ENCODE measurements at regions not wholly inside any gene's neighbourhood (a gene's known extent, or its start where the extent isn't known, plus 50 kb on each side); places are given as distances from the start of the nearest gene placed in this dataset.

GRCh38 chr14:80109055-80109454, 102.2 kb downstream of the DIO2 start:
- Histone ChIP-seq H3K27ac (no peak overlapping the region), H3K9me3 (ENCODE audit: control insufficient read depth, low read length) (no peaks in the 10 kb centered on the region), H3K4me1 (no peaks in the 10 kb centered on the region), H3K27me3 (ENCODE audit: control insufficient read depth, insufficient read depth, low read length) (no peaks in the 10 kb centered on the region), H3K4me3 (ENCODE audit: low read depth, low read length) (no peak overlapping the region), H3K36me3 (ENCODE audit: control insufficient read depth, insufficient read depth, low read length) (no peaks in the 10 kb centered on the region), H2AFZ (no peak overlapping the region), H3K4me2 (ENCODE audit: low read length) (no peak overlapping the region), H3K79me2 (no peaks in the 10 kb centered on the region), H3K9ac (no peak overlapping the region)
- no peak for TF ChIP-seq CTCF (IDR thresholded peaks at IDR 0.05)

GRCh38 chr14:80108430-80108829, 102.9 kb downstream of the DIO2 start:
- Histone ChIP-seq H3K27me3 (ENCODE audit: control insufficient read depth, insufficient read depth, low read length) (no peaks in the 10 kb centered on the region), H3K9me3 (ENCODE audit: control insufficient read depth, low read length) (no peaks in the 10 kb centered on the region), H3K4me2 (ENCODE audit: low read length) (no peak overlapping the region), H3K4me3 (ENCODE audit: low read depth, low read length) (no peak overlapping the region), H3K4me1 (no peaks in the 10 kb centered on the region), H3K9ac (no peak overlapping the region), H3K27ac (no peak overlapping the region), H2AFZ (no peak overlapping the region), H3K79me2 (no peaks in the 10 kb centered on the region), H3K36me3 (ENCODE audit: control insufficient read depth, insufficient read depth, low read length) (no peaks in the 10 kb centered on the region)
- TF ChIP-seq CTCF (IDR thresholded peaks at IDR 0.05) = no peak

- H3K79me2 ChIP-seq = no peaks in the 10 kb centered on the region
- no peaks in the 10 kb centered on the region for H3K27me3 ChIP-seq (ENCODE audit: control insufficient read depth, insufficient read depth, low read length)
- H3K36me3 ChIP-seq (ENCODE audit: control insufficient read depth, insufficient read depth, low read length) = no peaks in the 10 kb centered on the region
- H3K9ac ChIP-seq = no peak overlapping the region
- no peak for TF ChIP-seq CTCF (IDR thresholded peaks at IDR 0.05)
- H3K4me2 ChIP-seq (ENCODE audit: low read length) = no peak overlapping the region
- no peak overlapping the region for H3K27ac ChIP-seq
- no peak overlapping the region for H2AFZ ChIP-seq
- H3K4me3 ChIP-seq (ENCODE audit: low read depth, low read length) = no peak overlapping the region
- no peaks in the 10 kb centered on the region for H3K4me1 ChIP-seq
- no peaks in the 10 kb centered on the region for H3K9me3 ChIP-seq (ENCODE audit: control insufficient read depth, low read length)
These were observed 105.8 kb downstream of the DIO2 start for GRCh38 chr14:80105488-80105994.

GRCh38 chr14:80101835-80102234, 109.5 kb downstream of the DIO2 start:
- Histone ChIP-seq H3K9ac (no peak overlapping the region), H3K9me3 (ENCODE audit: control insufficient read depth, low read length) (no peaks in the 10 kb centered on the region), H3K4me3 (ENCODE audit: low read depth, low read length) (no peak overlapping the region), H3K4me1 (no peaks in the 10 kb centered on the region), H3K27me3 (ENCODE audit: control insufficient read depth, insufficient read depth, low read length) (no peaks in the 10 kb centered on the region), H3K79me2 (no peaks in the 10 kb centered on the region), H3K27ac (no peak overlapping the region), H2AFZ (no peak overlapping the region), H3K4me2 (ENCODE audit: low read length) (no peak overlapping the region), H3K36me3 (ENCODE audit: control insufficient read depth, insufficient read depth, low read length) (no peaks in the 10 kb centered on the region)
- TF ChIP-seq CTCF (IDR thresholded peaks at IDR 0.05) = no peak

GRCh38 chr14:80100681-80101080, 110.6 kb downstream of the DIO2 start:
- no peak overlapping the region for H3K4me2 ChIP-seq (ENCODE audit: low read length)
- H3K27ac ChIP-seq = no peak overlapping the region
- H3K9ac ChIP-seq = no peak overlapping the region
- no peaks in the 10 kb centered on the region for H3K79me2 ChIP-seq
- H3K36me3 ChIP-seq (ENCODE audit: control insufficient read depth, insufficient read depth, low read length) = no peaks in the 10 kb centered on the region
- H3K27me3 ChIP-seq (ENCODE audit: control insufficient read depth, insufficient read depth, low read length) = no peaks in the 10 kb centered on the region
- no peak overlapping the region for H3K4me3 ChIP-seq (ENCODE audit: low read depth, low read length)
- TF ChIP-seq CTCF (IDR thresholded peaks at IDR 0.05) = no peak
- no peaks in the 10 kb centered on the region for H3K4me1 ChIP-seq
- H2AFZ ChIP-seq = no peak overlapping the region
- H3K9me3 ChIP-seq (ENCODE audit: control insufficient read depth, low read length) = no peaks in the 10 kb centered on the region

Data from parathyroid adenoma (tissue), 2 donors.